PC-9 (cell line): ENCODE measurements at regions not wholly inside any gene's neighbourhood (a gene's known extent, or its start where the extent isn't known, plus 50 kb on each side); places are given as distances from the start of the nearest gene placed in this dataset.

Experiments
- EZH2 ChIP-seq: fragments of 200-600 bp; sonication (generic); IDR thresholded peaks from 2 replicates; pipeline ENCODE4 v1.8.0; 2017; ENCODE audit warnings: antibody characterized with exemption, low read depth
- TF ChIP-seq, protein P1 (sequence below): fragments of 200-600 bp; sonication (generic); conservative IDR thresholded peaks from 2 replicates; pipeline ENCODE4 v1.6.1; 2017; ENCODE audit warnings: mixed run types, antibody characterized with exemption, mild to moderate bottlenecking, moderate library complexity

DNA sequence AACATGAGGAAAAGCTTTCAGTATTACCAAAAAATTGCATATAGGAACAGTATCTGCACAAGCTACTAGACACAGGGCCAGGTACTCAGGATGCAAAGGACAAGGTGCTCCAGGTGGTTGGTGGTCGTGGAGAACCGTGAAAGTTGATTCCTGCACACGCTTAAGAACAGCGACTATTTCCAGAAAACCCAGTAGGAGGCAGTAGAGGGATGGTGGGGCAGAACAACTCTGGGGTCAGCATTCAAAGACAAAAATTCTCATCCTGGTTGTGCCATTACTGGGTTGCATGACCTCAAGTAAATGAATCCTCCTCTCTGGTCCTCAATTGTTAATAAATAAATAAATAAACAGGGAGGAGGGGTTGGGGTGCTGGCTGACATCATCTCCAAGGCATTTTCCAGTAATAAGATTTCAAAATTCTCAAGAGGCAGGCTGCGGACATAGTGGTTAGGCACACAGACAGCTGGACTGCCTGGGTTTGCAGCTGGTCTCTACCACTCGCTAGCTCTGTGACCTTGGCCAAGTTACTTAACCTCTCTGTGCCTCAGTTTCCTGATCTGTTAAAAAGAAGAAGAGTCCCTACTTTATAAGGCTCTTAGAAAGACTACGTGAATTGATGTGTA is 89.6 kb downstream of the ISX start:
- TF ChIP-seq, protein P1, sequence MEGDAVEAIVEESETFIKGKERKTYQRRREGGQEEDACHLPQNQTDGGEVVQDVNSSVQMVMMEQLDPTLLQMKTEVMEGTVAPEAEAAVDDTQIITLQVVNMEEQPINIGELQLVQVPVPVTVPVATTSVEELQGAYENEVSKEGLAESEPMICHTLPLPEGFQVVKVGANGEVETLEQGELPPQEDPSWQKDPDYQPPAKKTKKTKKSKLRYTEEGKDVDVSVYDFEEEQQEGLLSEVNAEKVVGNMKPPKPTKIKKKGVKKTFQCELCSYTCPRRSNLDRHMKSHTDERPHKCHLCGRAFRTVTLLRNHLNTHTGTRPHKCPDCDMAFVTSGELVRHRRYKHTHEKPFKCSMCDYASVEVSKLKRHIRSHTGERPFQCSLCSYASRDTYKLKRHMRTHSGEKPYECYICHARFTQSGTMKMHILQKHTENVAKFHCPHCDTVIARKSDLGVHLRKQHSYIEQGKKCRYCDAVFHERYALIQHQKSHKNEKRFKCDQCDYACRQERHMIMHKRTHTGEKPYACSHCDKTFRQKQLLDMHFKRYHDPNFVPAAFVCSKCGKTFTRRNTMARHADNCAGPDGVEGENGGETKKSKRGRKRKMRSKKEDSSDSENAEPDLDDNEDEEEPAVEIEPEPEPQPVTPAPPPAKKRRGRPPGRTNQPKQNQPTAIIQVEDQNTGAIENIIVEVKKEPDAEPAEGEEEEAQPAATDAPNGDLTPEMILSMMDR, result no peak
- no peak for TF ChIP-seq EZH2
